ENCODE measurements at regions not wholly inside any gene's neighbourhood (a gene's known extent, or its start where the extent isn't known, plus 50 kb on each side); places are given as distances from the start of the nearest gene placed in this dataset.
"Not testable (repeated sequence)": the region's sequence is repeated elsewhere in the genome, so short reads cannot be mapped to it uniquely, and the experiment has no call there.

DNA sequence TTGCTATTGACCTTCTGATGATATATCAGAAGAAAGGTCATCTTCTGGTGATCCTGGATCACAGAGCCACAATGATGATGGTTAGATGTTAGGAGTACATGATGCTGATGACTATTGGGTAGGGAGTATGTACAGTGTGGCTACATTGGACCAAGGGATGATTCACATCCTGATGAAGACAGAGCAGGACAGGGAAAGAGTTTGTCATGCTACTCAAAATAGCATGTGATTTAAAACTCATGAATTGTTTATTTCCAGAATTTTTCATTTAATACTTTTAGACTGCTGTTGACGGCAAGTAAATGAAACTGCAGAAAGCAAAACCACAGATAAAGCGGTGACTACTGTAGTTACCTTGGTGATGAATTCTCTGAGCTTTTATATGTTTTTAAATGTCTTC is 397.3 kb downstream of the PPP1R3A start:
- intact Hi-C loops (cut with DNase I), result no loop called here
- Histone ChIP-seq H3K27me3 (replicated peaks; ENCODE audit: insufficient read depth) (no peaks in the 10 kb centered on the region), H3K9me3 (no peaks in the 10 kb centered on the region), H3K36me3 (no peaks in the 10 kb centered on the region), H3K4me3 (no peak overlapping the region), H3K27ac (no peak overlapping the region), H3K4me1 (replicated peaks) (no peaks in the 10 kb centered on the region)
- 95% methylated on average over 2 of the region's 2 CpGs for WGBS
- TF ChIP-seq POLR2A (IDR thresholded peaks at IDR 0.05) (no peak), POLR2AphosphoS5 (IDR thresholded peaks at IDR 0.05) (no peak), CTCF (IDR thresholded peaks at IDR 0.05) (no peak)
- no peak for DNase-seq (ENCODE audit: low spot score)

DNA sequence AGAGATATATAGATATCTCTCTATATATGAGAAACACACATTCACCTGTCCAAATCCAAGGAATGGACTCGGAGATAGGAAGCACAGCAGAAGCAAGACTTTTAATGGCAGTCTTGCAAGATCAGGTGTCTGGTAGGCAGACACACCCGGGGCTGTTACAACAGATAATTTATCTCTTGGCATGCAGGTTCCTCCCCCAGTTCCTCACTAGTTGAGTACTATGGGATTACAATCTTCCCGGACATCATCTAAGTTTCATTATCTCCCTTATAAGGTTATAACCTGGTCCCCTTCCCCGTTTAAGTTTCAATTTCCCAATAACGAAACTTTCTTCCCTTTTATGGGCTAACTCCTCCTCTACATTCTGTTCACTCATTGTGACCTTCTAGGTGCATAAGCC is 399.3 kb downstream of the PPP1R3A start:
- DNase-seq (ENCODE audit: low spot score), result no peak
- Histone ChIP-seq H3K4me3 (no peak overlapping the region), H3K9me3 (no peaks in the 10 kb centered on the region), H3K27ac (no peak overlapping the region), H3K36me3 (no peaks in the 10 kb centered on the region), H3K27me3 (replicated peaks; ENCODE audit: insufficient read depth) (no peaks in the 10 kb centered on the region), H3K4me1 (replicated peaks) (no peaks in the 10 kb centered on the region)
- TF ChIP-seq POLR2AphosphoS5 (IDR thresholded peaks at IDR 0.05) (no peak), CTCF (IDR thresholded peaks at IDR 0.05) (no peak), POLR2A (IDR thresholded peaks at IDR 0.05) (no peak)
- 44% methylated on average over 5 of the region's 5 CpGs for WGBS
- intact Hi-C loops (cut with DNase I), result no loop called here

GRCh38 chr7:113504691-113505090 is 386.3 kb upstream of the SMIM30 start:
- no peaks in the 10 kb centered on the region for H3K36me3 ChIP-seq
- no peaks in the 10 kb centered on the region for H3K27me3 ChIP-seq (replicated peaks; ENCODE audit: insufficient read depth)
- intact Hi-C loops (cut with DNase I), result no loop called here
- H3K9me3 ChIP-seq, result no peaks in the 10 kb centered on the region
- 81% methylated on average over 3 of the region's 3 CpGs for whole genome bisulfite sequencing
- H3K27ac ChIP-seq, result no peak overlapping the region
- no peak overlapping the region for H3K4me3 ChIP-seq
- no peak for DNase-seq (ENCODE audit: low spot score)
- no peaks in the 10 kb centered on the region for H3K4me1 ChIP-seq (replicated peaks)
- no peak for TF ChIP-seq CTCF (IDR thresholded peaks at IDR 0.05)
- TF ChIP-seq POLR2A (IDR thresholded peaks at IDR 0.05), result no peak
- TF ChIP-seq POLR2AphosphoS5 (IDR thresholded peaks at IDR 0.05), result no peak

DNA sequence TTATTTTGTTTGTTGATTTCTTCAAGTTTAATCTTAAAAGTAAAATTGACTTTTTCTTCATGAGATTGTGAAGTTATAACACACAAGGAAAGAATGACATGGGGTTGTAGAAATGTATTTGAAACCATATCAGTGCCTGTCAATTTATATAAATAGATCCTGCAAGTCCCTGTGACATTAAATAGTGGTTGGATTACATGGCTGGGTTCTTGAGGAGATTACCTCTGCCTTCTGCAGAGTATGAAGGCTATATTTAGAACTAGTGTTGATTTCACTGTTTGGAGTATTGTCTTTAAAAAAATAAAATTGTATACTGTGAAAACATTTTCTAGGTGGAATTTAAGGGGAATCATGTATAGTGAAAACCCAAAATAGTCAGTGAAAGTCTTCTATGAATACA is 385.8 kb upstream of the SMIM30 start:
- H3K27ac ChIP-seq, result no peak overlapping the region
- DNase-seq (ENCODE audit: low spot score), result no peak
- TF ChIP-seq POLR2AphosphoS5 (IDR thresholded peaks at IDR 0.05) (no peak), POLR2A (IDR thresholded peaks at IDR 0.05) (no peak), CTCF (IDR thresholded peaks at IDR 0.05) (no peak)
- H3K27me3 ChIP-seq (replicated peaks; ENCODE audit: insufficient read depth), result no peaks in the 10 kb centered on the region
- H3K9me3 ChIP-seq, result no peaks in the 10 kb centered on the region
- intact Hi-C loops (cut with DNase I), result no loop called here
- no peaks in the 10 kb centered on the region for H3K36me3 ChIP-seq
- no peaks in the 10 kb centered on the region for H3K4me1 ChIP-seq (replicated peaks)
- H3K4me3 ChIP-seq, result no peak overlapping the region

GRCh38 chr7:113496586-113496985 is 378.2 kb upstream of the SMIM30 start:
- H3K9me3 ChIP-seq; H3K27me3 ChIP-seq (replicated peaks; ENCODE audit: insufficient read depth); H3K4me3 ChIP-seq; intact Hi-C loops (cut with DNase I); H3K36me3 ChIP-seq; H3K4me1 ChIP-seq (replicated peaks); H3K27ac ChIP-seq; DNase-seq (ENCODE audit: low spot score): not testable (repeated sequence)
- WGBS, result 62% methylated on average over 3 of the region's 3 CpGs

DNA sequence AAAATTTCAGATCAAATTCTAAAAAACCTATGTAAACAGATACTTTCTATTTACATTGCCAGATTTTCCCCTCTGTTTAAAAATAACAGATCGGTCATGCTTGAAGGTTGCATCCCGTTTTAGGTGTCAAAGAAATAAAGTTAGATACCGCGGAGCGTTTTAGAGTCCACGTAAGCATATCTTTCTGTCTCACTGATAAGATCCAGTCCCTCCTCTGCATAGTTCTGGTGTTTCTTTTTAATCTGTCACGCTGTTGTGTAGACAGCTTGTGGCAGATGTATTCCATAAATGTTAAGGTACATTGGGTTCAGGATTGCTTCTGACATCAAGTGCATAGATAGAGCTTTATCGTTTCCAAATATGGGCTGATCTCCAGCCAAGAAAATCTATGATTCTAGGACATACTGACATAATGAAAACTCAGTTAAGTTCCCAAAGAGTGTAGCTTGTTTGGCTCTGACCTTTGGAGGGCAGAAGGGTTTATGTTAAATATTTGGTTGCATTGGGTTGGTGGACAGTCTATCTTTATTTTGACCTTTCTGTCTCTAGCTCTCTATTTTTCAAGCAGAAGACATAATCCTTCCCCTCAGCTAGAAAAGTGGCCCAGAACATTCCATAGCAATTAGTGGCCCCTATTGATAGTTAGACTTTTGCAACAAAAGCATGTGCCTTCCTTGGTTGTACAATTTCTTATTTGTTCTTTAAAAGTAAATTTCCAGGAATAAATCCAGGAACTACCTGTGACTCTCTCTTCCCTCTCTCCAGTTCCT is 376.6 kb upstream of the SMIM30 start:
- H3K4me3 ChIP-seq; DNase-seq (ENCODE audit: low spot score); H3K36me3 ChIP-seq; intact Hi-C loops (cut with DNase I); H3K9me3 ChIP-seq; H3K27ac ChIP-seq; H3K4me1 ChIP-seq (replicated peaks); H3K27me3 ChIP-seq (replicated peaks; ENCODE audit: insufficient read depth): not testable (repeated sequence)
- WGBS, result 43% methylated on average over 3 of the region's 8 CpGs
